T-helper 22 cell (primary cell): ENCODE measurements at regions not wholly inside any gene's neighbourhood (a gene's known extent, or its start where the extent isn't known, plus 50 kb on each side); places are given as distances from the start of the nearest gene placed in this dataset.
"Not testable (repeated sequence)": the region's sequence is repeated elsewhere in the genome, so short reads cannot be mapped to it uniquely, and the experiment has no call there.

Experiments
- DNase-seq: peaks from one replicate; pipeline ENCODE4 v3.0.0-alpha.2; 2020; ENCODE audit warnings: low read depth

GRCh38 chr7:35910621-35911020 lies 109.8 kb downstream of the SEPTIN7 start:
- DNase-seq, result not testable (repeated sequence)

GRCh38 chr7:35913350-35913749 lies 112.5 kb downstream of the SEPTIN7 start:
- not testable (repeated sequence) for DNase-seq

- not testable (repeated sequence) for DNase-seq
Measured at GRCh38 chr7:35914214-35914613, 113.4 kb downstream of the SEPTIN7 start.

GRCh38 chr7:35915247-35915955 lies 114.5 kb downstream of the SEPTIN7 start:
- DNase-seq, result not testable (repeated sequence)

GRCh38 chr7:35918217-35918616 lies 117.4 kb downstream of the SEPTIN7 start:
- not testable (repeated sequence) for DNase-seq

- DNase-seq, result not testable (repeated sequence)
Measured at GRCh38 chr7:35919607-35920006, 118.8 kb downstream of the SEPTIN7 start.

- not testable (repeated sequence) for DNase-seq
Measured at GRCh38 chr7:35921338-35921737, 120.5 kb downstream of the SEPTIN7 start.

- DNase-seq, result not testable (repeated sequence)
Measured at GRCh38 chr7:35924668-35925067, 123.8 kb downstream of the SEPTIN7 start.

- not testable (repeated sequence) for DNase-seq
Measured at GRCh38 chr7:35926966-35927365, 126.1 kb downstream of the SEPTIN7 start.

- not testable (repeated sequence) for DNase-seq
Measured at GRCh38 chr7:35931134-35931533, 130.3 kb downstream of the SEPTIN7 start.

GRCh38 chr7:35931551-35931950 lies 130.7 kb downstream of the SEPTIN7 start:
- DNase-seq, result not testable (repeated sequence)

- DNase-seq, result not testable (repeated sequence)
Measured at GRCh38 chr7:35940695-35941094, 139.8 kb downstream of the SEPTIN7 start.

GRCh38 chr7:35945621-35946020 lies 144.8 kb downstream of the SEPTIN7 start:
- DNase-seq, result not testable (repeated sequence)

GRCh38 chr7:35955735-35956134 lies 154.9 kb downstream of the SEPTIN7 start:
- not testable (repeated sequence) for DNase-seq

- DNase-seq, result not testable (repeated sequence)
Measured at GRCh38 chr7:35956988-35957387, 156.1 kb downstream of the SEPTIN7 start.

- DNase-seq, result not testable (repeated sequence)
Measured at GRCh38 chr7:35961260-35961659, 160.4 kb downstream of the SEPTIN7 start.

- DNase-seq, result not testable (repeated sequence)
Measured at GRCh38 chr7:35962607-35963006, 161.8 kb downstream of the SEPTIN7 start.

GRCh38 chr7:35967366-35968139 lies 166.7 kb downstream of the SEPTIN7 start:
- DNase-seq, result no peak

- DNase-seq, result no peak
Measured at GRCh38 chr7:35968140-35968940, 167.5 kb downstream of the SEPTIN7 start.

- DNase-seq, result no peak
Measured at GRCh38 chr7:35969066-35969465, 168.2 kb downstream of the SEPTIN7 start.

- no peak for DNase-seq
Measured at GRCh38 chr7:35970458-35970857, 169.6 kb downstream of the SEPTIN7 start.
